Neural cell (in vitro differentiated cells): ENCODE measurements at regions not wholly inside any gene's neighbourhood (a gene's known extent, or its start where the extent isn't known, plus 50 kb on each side); places are given as distances from the start of the nearest gene placed in this dataset.

Experiments
- EP300 ChIP-seq: fragments of 450-650 bp; conservative IDR thresholded peaks from 2 replicates; pipeline ENCODE4 v1.6.1; 2014; ENCODE audit warnings: antibody characterized with exemption, mild to moderate bottlenecking, moderate library complexity; ENCODE audit not compliant: poor library complexity, severe bottlenecking
- EZH2 ChIP-seq: fragments of 200-600, 300-800 bp; shearing (Covaris generic), sonication (generic); IDR thresholded peaks from 2 replicates; pipeline ENCODE4 v1.6.1; 2014; ENCODE audit warnings: antibody characterized with exemption, low read length, borderline replicate concordance, mild to moderate bottlenecking; ENCODE audit not compliant: insufficient read depth, poor library complexity, severe bottlenecking
- MXI1 ChIP-seq: fragments of 450-650 bp; conservative IDR thresholded peaks from 2 replicates; pipeline ENCODE4 v1.6.1; 2014; ENCODE audit warnings: antibody characterized with exemption, mild to moderate bottlenecking; ENCODE audit not compliant: poor library complexity, severe bottlenecking
- POLR2AphosphoS5 ChIP-seq: IDR thresholded peaks from 2 replicates; pipeline ENCODE4 v1.6.1; 2012
- SMC3 ChIP-seq: fragments of 450-650 bp; conservative IDR thresholded peaks from 2 replicates; pipeline ENCODE4 v1.6.1; 2014; ENCODE audit warnings: antibody characterized with exemption, mild to moderate bottlenecking, moderate library complexity; ENCODE audit not compliant: poor library complexity
- TAF1 ChIP-seq: IDR thresholded peaks from 2 replicates; pipeline ENCODE4 v1.6.1; 2012; ENCODE audit warnings: low read depth
- TF ChIP-seq, protein P1 (sequence below): fragments of 450-650 bp; IDR thresholded peaks from 2 replicates; pipeline ENCODE4 v1.5.1; 2014; ENCODE audit warnings: antibody characterized with exemption, mild to moderate bottlenecking, moderate library complexity; ENCODE audit not compliant: poor library complexity, severe bottlenecking
- TF ChIP-seq, protein P2 (sequence below): IDR thresholded peaks from 2 replicates; pipeline ENCODE4 v1.6.1; 2012; ENCODE audit warnings: borderline replicate concordance

DNA sequence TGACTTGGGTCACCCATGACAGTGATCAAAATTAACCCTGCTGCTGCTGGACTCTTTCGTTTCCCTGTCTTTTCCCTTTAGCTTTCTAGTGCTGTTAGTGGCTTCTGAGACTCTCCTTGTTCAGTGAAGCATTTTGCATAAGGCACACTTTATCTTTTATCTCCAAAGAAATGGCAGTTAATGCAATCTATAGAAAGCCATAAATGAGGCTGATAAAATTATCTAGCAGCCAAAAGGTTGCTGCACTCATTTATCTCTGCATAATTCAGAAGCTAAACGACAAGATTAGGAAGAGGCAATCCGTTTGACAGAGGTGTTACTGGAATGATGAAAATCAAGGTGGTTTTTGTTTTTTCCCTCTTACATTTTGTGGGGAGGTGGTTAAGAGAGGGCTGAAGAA lies 1109.5 kb upstream of the EEF2KMT start:
- TF ChIP-seq, protein P1, sequence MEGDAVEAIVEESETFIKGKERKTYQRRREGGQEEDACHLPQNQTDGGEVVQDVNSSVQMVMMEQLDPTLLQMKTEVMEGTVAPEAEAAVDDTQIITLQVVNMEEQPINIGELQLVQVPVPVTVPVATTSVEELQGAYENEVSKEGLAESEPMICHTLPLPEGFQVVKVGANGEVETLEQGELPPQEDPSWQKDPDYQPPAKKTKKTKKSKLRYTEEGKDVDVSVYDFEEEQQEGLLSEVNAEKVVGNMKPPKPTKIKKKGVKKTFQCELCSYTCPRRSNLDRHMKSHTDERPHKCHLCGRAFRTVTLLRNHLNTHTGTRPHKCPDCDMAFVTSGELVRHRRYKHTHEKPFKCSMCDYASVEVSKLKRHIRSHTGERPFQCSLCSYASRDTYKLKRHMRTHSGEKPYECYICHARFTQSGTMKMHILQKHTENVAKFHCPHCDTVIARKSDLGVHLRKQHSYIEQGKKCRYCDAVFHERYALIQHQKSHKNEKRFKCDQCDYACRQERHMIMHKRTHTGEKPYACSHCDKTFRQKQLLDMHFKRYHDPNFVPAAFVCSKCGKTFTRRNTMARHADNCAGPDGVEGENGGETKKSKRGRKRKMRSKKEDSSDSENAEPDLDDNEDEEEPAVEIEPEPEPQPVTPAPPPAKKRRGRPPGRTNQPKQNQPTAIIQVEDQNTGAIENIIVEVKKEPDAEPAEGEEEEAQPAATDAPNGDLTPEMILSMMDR: no peak
- TF ChIP-seq POLR2AphosphoS5 (no peak), EZH2 (no peak), EP300 (no peak), TAF1 (no peak), SMC3 (no peak), MXI1 (no peak)
- TF ChIP-seq, protein P2, sequence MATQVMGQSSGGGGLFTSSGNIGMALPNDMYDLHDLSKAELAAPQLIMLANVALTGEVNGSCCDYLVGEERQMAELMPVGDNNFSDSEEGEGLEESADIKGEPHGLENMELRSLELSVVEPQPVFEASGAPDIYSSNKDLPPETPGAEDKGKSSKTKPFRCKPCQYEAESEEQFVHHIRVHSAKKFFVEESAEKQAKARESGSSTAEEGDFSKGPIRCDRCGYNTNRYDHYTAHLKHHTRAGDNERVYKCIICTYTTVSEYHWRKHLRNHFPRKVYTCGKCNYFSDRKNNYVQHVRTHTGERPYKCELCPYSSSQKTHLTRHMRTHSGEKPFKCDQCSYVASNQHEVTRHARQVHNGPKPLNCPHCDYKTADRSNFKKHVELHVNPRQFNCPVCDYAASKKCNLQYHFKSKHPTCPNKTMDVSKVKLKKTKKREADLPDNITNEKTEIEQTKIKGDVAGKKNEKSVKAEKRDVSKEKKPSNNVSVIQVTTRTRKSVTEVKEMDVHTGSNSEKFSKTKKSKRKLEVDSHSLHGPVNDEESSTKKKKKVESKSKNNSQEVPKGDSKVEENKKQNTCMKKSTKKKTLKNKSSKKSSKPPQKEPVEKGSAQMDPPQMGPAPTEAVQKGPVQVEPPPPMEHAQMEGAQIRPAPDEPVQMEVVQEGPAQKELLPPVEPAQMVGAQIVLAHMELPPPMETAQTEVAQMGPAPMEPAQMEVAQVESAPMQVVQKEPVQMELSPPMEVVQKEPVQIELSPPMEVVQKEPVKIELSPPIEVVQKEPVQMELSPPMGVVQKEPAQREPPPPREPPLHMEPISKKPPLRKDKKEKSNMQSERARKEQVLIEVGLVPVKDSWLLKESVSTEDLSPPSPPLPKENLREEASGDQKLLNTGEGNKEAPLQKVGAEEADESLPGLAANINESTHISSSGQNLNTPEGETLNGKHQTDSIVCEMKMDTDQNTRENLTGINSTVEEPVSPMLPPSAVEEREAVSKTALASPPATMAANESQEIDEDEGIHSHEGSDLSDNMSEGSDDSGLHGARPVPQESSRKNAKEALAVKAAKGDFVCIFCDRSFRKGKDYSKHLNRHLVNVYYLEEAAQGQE: no peak
